Hepatocyte (in vitro differentiated cells): ENCODE measurements at regions not wholly inside any gene's neighbourhood (a gene's known extent, or its start where the extent isn't known, plus 50 kb on each side); places are given as distances from the start of the nearest gene placed in this dataset.

Experiments used
- DNase-seq: peaks from one replicate; pipeline ENCODE4 v3.0.0-alpha.2; 2016; ENCODE audit warnings: low spot score
- H2AFZ ChIP-seq: fragments of 200-600 bp; sonication (generic); 2 replicates; pipeline ENCODE4 v1.6.0; 2016; ENCODE audit warnings: antibody characterized with exemption, mild to moderate bottlenecking
- H3K27ac ChIP-seq: fragments of 200-600 bp; sonication (generic); 2 replicates; pipeline ENCODE4 v1.5.1; 2016; ENCODE audit warnings: mild to moderate bottlenecking
- H3K27me3 ChIP-seq: fragments of 200-600 bp; sonication (generic); 2 replicates; pipeline ENCODE4 v1.6.1; 2016
- H3K36me3 ChIP-seq: fragments of 200-600 bp; sonication (generic); replicated peaks from 2 replicates; pipeline ENCODE4 v1.5.1; 2016; ENCODE audit warnings: low read depth; ENCODE audit not compliant: insufficient read depth
- H3K4me1 ChIP-seq: fragments of 200-600 bp; sonication (generic); 2 replicates; pipeline ENCODE4 v1.5.1; 2016; ENCODE audit warnings: mild to moderate bottlenecking, moderate library complexity; ENCODE audit not compliant: insufficient read depth
- H3K4me2 ChIP-seq: fragments of 200-600 bp; sonication (generic); 2 replicates; pipeline ENCODE4 v1.6.0; 2016
- H3K4me3 ChIP-seq: fragments of 200-600 bp; sonication (generic); 2 replicates; pipeline ENCODE4 v1.5.1; 2016; ENCODE audit warnings: mild to moderate bottlenecking
- H3K79me2 ChIP-seq: fragments of 200-600 bp; sonication (generic); 2 replicates; pipeline ENCODE4 v1.6.0; 2017; ENCODE audit warnings: mild to moderate bottlenecking
- H3K9me2 ChIP-seq: fragments of 200-600 bp; sonication (generic); replicated peaks from 2 replicates; pipeline ENCODE4 v1.6.0; 2017; ENCODE audit warnings: mild to moderate bottlenecking; ENCODE audit not compliant: insufficient read depth
- H3K9me3 ChIP-seq: fragments of 200-600 bp; sonication (generic); 2 replicates; pipeline ENCODE4 v1.5.1; 2016; ENCODE audit warnings: low read depth, mild to moderate bottlenecking
- H4K20me1 ChIP-seq: fragments of 200-600 bp; sonication (generic); 2 replicates; pipeline ENCODE4 v1.6.0; 2016; ENCODE audit warnings: mild to moderate bottlenecking; ENCODE audit not compliant: insufficient read depth, poor library complexity, severe bottlenecking
- EZH2 ChIP-seq: fragments of 200-600 bp; sonication (generic); IDR thresholded peaks from 2 replicates; pipeline ENCODE4 v1.6.1; 2016; ENCODE audit warnings: antibody characterized with exemption, mild to moderate bottlenecking, borderline replicate concordance
- EZH2phosphoT487 ChIP-seq: fragments of 200-600 bp; sonication (generic); IDR thresholded peaks from one replicate; pipeline ENCODE4 v1.6.1; 2018; ENCODE audit warnings: antibody characterized with exemption, mild to moderate bottlenecking, low read depth, moderate library complexity; ENCODE audit not compliant: unreplicated experiment, severe bottlenecking
- WGBS: methylation state at CpG from one replicate; pipeline ENCODE4 v1.1.6; 2016; ENCODE audit warnings: low lambda C conversion rate; ENCODE audit errors: missing lambda C conversion rate; 5-methylcytosine and 5-hydroxymethylcytosine counted together
- TF ChIP-seq, protein P1 (sequence below): fragments of 200-600 bp; sonication (generic); IDR thresholded peaks from 2 replicates; pipeline ENCODE4 v1.5.1; 2016; ENCODE audit warnings: antibody characterized with exemption, mild to moderate bottlenecking; ENCODE audit not compliant: poor library complexity

DNA sequence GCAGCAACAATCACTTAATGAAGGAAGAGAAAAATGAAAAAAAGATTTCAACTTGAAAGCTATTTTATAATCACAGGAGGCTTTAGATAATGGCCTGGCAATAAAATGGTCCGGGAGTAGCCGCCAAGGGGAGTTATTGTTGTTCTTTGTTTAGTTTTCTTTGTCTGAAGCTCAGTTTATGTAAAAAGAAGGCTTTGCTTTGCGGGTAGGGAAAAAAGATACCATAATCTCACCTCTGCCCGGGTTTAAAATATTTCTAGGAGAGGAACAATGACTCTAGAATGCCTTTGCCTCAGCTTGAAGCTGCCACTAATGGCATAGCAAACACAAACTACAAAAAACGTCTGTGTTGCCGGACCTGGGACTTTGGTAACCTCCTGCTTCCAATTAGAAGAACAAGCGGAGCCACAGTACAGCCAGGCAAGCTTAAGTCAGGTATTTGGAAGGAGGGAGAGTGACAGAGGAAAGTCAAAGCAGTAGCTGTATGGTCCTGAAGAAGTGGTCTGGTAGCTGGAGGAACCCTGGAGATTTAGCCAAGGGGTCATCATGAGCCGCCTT lies 764.5 kb downstream of the TUSC7 start:
- Histone ChIP-seq H3K9me2 (no peaks in the 10 kb centered on the region), H3K27ac (peak overlapping the region; percentile 62), H3K36me3 (no peaks in the 10 kb centered on the region), H3K4me1 (peaks cover 14% of the 10 kb centered on the region), H3K9me3 (no peaks in the 10 kb centered on the region), H4K20me1 (no peaks in the 10 kb centered on the region), H3K27me3 (no peaks in the 10 kb centered on the region), H3K4me2 (peak overlapping the region; percentile 64), H3K79me2 (no peaks in the 10 kb centered on the region), H3K4me3 (no peak overlapping the region), H2AFZ (peak overlapping the region; percentile 5)
- peak; percentile 16 for DNase-seq
- no peak for TF ChIP-seq EZH2
- no peak for TF ChIP-seq EZH2phosphoT487
- TF ChIP-seq, protein P1, sequence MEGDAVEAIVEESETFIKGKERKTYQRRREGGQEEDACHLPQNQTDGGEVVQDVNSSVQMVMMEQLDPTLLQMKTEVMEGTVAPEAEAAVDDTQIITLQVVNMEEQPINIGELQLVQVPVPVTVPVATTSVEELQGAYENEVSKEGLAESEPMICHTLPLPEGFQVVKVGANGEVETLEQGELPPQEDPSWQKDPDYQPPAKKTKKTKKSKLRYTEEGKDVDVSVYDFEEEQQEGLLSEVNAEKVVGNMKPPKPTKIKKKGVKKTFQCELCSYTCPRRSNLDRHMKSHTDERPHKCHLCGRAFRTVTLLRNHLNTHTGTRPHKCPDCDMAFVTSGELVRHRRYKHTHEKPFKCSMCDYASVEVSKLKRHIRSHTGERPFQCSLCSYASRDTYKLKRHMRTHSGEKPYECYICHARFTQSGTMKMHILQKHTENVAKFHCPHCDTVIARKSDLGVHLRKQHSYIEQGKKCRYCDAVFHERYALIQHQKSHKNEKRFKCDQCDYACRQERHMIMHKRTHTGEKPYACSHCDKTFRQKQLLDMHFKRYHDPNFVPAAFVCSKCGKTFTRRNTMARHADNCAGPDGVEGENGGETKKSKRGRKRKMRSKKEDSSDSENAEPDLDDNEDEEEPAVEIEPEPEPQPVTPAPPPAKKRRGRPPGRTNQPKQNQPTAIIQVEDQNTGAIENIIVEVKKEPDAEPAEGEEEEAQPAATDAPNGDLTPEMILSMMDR: no peak
- 26% methylated on average over 8 of the region's 8 CpGs for WGBS

DNA sequence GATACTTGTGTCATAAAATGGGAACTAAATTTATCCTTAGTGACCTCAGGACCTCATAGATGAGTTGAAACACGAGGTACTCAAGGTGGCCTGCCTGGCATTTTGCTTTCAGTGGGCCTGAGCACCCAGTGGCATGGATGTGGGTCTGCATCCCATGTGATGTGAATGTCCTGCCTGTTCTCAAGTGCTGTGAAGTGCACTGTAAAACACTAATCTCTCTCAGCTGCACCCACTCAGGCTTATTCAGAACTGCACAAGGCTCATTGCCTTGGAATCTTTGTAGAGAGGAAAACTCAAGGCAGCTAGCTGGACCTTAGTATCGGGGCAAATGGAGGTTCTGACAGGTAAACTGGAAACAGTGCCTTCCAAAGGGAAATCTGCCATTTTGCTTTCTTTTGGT lies 767.0 kb downstream of the TUSC7 start:
- H3K36me3 ChIP-seq: no peaks in the 10 kb centered on the region
- WGBS: 39% methylated on average over 2 of the region's 2 CpGs
- H3K79me2 ChIP-seq: no peaks in the 10 kb centered on the region

DNA sequence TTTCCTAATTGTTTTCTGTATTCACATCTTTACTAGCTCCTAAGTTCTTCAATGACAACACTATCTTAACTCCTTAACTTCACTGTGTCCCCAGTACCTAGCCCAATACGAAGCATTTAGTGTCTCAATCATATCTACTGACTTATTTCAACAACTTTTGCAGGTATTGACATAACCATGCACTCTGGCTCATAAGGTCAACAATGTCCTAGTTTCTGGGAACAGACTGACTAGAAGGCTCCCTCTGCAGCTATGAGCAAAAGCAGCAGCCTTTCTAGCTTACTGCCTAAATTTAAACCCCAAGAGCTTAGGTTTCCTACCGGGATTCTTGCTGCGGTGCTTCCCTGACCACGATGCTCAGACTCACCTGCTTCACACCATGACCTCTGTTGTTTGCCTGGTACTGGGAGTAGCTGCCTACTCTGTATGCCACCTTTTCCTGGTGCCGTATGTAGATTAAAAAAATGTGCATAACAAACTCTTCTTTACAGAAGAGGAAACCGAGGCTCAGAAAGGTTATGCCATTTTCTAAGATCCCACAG lies 767.7 kb downstream of the TUSC7 start:
- Histone ChIP-seq H3K4me3 (no peak overlapping the region), H3K4me2 (no peak overlapping the region), H3K27me3 (no peaks in the 10 kb centered on the region), H2AFZ (no peak overlapping the region), H3K79me2 (no peaks in the 10 kb centered on the region), H3K9me3 (no peaks in the 10 kb centered on the region), H3K36me3 (no peaks in the 10 kb centered on the region), H4K20me1 (no peaks in the 10 kb centered on the region), H3K27ac (peak overlapping the region; percentile 8), H3K9me2 (no peaks in the 10 kb centered on the region), H3K4me1 (peaks cover 14% of the 10 kb centered on the region)
- WGBS: 58% methylated on average over 6 of the region's 6 CpGs
- no peak for TF ChIP-seq EZH2phosphoT487
- TF ChIP-seq EZH2: no peak
- TF ChIP-seq, protein P1: peak; percentile 19
- peak; percentile 17 for DNase-seq

More for the DNA sequence above, 767.0 kb downstream of the TUSC7 start:
- peak overlapping the region; percentile 8 for H3K27ac ChIP-seq
- peaks cover 14% of the 10 kb centered on the region for H3K4me1 ChIP-seq
- H2AFZ ChIP-seq: no peak overlapping the region
- no peaks in the 10 kb centered on the region for H4K20me1 ChIP-seq
- H3K4me2 ChIP-seq: no peak overlapping the region
- H3K9me3 ChIP-seq: no peaks in the 10 kb centered on the region
- peak; percentile 9 for DNase-seq
- no peaks in the 10 kb centered on the region for H3K27me3 ChIP-seq
- no peaks in the 10 kb centered on the region for H3K9me2 ChIP-seq
- H3K4me3 ChIP-seq: no peak overlapping the region
- TF ChIP-seq, protein P1: no peak
- TF ChIP-seq EZH2 (no peak), EZH2phosphoT487 (no peak)
